ENCODE measurements at regions not wholly inside any gene's neighbourhood (a gene's known extent, or its start where the extent isn't known, plus 50 kb on each side); places are given as distances from the start of the nearest gene placed in this dataset.

DNA sequence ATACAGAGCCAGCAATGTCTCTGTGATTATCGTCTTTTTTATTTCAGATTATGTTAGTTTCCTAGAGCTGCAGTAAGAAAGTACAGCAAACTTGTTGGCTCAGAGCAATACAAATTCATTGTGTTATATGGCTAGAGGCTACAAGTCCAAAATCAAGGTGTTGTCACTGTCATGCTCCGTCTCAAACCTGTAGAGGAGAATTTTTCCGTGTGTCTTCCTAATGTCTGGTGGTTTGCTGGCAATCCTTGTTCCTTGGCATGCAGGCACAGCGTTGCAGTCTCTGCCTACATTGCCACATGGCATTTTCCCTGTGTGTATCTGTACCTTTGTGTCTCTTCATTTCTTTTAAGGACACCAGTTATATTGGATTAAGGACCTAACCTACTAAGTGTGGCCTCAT, 244.4 kb downstream of the LRRIQ3 start:
- DNase-seq = no peak

DNA sequence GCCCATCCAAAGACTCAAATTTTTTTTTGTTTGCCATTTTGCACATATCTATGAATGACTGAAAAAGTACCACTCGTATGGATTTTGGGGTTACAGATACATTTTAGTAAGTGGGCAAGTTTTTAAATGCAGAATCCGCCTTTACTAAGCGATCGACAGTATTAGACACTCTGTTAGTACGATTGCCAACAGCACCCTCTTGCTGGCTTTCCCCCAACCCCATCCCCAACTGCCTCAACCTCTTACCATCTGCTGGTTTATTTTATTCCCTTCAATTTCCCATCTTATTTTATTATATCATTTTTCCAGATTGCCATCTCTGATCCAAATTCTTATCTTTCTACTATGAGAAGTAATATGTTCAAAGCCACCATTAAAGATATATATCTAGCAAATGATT, 244.8 kb downstream of the LRRIQ3 start:
- no peak for DNase-seq

DNA sequence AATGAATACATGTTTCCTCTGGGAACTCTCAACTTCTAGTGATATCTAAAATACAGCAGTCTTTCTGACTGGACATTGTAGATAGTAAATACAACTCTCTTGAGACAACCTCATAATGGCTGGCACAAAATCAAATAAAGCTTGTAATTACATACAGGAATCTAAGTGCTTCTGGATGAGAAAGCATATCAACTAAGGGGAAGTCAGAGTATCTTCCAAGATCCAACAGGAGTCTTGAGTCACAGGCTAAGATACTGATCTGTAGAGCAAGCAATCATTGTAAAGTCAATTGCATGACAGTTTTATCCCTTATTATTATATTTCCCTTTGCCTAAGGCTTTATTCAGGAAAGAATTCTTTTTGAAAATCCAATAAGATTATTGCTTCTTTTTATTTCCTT, 249.9 kb downstream of the LRRIQ3 start:
- DNase-seq = no peak

DNA sequence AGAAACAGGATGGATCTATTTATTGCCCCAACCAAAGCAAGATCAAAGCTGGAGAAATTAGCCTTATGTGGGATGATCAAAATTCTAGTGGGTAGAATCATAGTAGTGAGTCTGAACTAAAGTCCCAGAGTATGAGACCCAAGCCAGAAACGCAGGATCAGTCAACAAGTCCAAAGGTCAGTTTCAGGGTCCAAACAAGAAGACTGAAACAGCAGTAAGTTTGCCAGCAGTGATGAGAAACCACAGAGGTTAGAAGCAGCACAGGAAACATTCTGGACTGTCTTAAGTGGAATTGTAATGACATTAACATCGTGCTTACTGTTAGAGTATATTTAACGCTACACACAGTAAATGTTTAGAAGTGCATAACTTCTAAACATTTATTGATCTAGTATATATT, 251.0 kb downstream of the LRRIQ3 start:
- DNase-seq = no peak

DNA sequence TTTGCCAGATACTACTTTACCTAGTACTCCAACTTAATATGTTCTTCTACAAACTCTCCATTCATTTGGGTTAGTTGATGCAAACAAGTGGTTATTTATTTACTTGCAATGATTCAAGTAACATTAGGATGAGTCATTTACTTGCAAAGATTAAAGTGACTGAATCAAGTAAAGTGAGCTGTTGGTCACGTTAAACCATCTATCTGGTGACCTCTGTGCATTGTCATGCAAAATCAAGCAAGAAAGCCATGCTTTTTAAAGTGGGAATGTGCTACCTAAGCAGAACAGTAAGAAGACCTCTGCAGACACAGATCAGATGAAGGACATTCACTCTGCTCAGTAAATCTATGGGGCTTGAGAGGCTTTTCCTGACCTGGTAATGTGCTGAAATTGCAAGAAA, 254.7 kb downstream of the LRRIQ3 start:
- no peak for DNase-seq

DNA sequence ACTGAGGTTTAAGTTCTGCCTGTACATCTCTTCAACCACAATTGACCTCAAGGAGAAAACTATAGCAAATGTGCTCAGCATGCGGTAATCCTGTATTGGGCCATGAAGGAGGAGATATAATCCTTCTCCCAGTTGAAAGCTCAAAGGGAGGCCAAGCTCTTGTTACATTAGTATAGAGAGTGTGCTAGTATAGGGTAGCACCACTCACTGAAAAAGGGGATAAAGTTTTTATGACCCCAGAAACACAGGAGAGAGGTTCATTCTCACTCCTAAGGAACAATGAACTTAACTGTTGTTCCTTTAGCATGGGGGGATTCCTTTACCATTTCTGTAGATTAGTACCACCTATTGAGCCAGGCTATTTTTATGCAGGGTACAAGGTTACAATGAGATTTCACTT, 267.7 kb downstream of the LRRIQ3 start:
- DNase-seq = no peak

DNA sequence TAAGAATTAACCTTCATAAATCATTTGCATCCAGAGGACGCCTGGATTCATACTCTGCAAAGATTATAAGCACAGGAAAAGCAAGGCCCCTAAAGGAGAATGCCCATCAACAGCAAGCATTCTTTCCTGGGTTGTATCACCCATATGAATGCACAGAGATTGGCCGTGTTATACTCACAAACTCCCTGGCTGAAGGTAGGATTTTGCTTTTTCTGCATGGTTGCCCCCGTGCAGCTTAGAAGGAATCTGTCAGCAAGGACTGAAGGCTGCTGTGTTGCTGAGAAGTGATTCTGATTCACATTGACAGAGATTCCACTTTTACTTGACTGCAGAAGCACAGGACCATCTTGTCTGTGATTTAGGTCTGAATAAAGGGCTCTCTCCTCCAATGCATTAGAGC, 283.0 kb downstream of the LRRIQ3 start:
- DNase-seq = no peak

DNA sequence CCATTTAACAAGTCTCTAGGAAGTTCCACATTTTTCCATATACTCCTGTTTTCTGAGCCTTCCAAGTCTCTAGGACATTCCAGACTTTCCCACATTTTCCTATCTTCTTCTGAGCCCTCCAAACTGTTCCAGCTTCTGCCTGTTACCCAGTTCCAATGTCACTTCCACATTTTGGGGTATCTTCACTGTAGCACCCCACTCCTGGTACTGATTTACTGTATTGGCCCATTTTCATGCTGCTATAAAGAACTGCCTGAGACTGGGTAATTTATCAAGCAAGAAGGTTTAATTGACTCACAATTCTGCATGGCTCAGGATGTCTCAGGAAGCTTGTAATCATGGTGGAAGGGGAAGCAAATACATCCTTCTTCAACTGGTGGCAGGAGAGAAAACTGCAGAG, 285.0 kb downstream of the LRRIQ3 start:
- DNase-seq = no peak

DNA sequence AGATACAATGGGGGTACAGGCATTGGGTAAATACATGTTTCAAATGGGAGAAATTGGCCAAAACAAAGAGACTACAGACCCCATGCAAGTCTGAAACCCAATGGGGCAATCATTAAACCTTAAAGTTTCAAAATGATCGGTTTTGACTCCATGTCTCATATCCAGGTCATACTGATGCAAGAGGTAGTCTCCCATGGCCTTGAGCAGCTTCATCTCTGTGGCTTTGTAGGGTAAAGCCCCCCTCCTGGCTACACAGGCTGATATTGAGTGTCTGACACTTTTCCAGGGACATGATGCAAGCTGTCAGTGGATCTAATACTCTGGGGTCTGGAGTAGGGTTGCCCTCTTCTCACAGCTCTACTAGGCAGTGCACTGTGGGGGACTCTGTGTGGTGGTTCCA, 286.1 kb downstream of the LRRIQ3 start:
- no peak for DNase-seq

DNA sequence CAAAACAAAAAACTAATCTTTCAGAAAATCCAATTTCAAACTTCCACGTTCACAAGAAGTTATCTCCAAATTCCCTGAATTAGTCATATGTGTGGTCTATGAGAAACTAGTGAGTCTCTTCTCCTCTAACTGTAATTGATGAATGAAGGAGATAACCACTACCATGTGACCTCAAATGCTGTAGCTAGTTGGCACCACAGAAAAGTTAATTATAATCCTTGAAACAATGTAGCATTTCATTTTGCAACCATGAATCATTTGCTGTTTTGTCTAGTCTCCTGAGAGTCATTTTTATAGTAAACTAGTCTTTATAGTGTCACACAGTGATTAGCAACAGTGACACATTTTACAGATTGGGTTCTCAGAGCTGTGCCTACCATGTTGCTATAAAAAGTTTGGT, 287.5 kb downstream of the LRRIQ3 start:
- DNase-seq = no peak

DNA sequence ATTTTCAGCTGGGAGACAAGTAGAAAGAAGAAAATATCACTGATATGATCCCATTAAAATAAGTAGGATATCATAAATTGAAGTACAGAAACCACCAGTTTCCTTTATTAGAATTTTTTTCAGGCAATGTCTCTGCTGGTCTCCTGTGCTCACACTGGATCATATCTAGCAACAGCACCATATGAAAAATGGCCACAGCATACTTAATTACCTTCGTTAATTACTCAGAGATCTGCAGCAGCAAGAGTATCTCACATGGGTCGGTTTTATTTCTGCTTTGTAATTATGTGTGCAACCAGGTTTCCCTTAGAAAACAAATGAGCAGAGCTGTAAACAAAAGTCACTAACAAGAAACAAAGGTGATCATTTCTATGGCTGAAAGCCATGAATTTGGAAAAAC, 287.9 kb downstream of the LRRIQ3 start:
- DNase-seq = no peak

DNA sequence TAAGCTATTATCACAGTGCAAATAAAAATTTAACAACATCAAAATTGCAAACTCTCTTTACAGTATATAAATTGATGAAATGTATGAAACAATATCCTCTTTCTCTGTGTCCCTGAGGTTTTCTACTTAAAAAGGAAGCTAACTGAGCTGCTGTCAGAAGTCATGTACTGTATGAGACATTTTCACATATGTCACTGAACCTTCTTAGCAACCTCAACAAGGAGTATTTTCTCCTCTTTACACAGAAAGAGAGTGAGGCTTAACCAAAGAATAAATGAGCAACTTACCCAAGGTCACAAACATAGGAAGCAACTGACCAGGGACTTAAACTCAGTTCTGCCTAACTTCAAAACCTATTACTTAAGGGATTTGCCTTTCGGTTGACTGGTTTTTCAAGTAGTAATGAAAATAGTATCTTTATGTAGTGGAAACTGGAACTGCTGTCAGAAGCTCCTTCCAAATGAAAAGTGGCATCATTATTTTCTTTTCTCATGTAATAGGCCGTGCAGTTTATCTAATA, 288.9 kb downstream of the LRRIQ3 start:
- DNase-seq = no peak

DNA sequence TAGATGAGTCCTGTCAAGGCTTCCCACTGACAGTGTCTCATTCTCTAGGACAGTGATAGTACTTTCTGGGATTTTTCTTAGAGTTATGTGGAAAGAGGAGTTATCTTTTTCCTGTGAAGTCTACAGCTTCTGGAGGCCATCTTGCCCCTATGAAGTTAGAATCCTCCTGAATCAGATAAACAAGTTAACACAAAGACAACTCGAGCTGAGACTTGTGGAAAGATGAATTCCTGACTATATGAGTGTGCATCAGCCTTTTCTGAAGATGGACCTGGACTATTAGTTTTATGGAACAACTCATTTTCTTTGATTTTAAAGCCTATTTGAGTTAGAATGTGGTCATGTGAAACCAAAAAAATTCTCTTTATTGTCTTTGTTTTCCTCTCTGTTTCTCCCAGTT, 290.9 kb downstream of the LRRIQ3 start:
- no peak for DNase-seq

DNA sequence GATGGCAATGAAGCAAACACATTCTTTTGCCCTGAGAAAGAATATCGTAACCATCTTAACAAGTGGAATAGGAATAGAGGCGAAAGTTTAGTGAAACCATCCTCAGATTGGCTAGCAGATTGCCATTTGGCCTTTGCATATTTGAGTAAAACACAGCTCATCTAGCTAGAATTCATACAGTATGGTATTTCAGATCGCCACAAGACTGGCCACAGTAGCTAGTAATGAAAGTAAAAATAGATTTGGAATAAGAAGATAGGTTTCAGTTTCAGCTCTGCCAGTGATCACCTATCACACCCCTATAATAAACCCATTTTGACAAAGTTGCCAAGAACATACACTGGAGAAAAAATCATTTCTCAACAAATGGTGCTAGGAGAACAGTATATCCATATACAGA, 294.9 kb downstream of the LRRIQ3 start:
- DNase-seq = no peak

DNA sequence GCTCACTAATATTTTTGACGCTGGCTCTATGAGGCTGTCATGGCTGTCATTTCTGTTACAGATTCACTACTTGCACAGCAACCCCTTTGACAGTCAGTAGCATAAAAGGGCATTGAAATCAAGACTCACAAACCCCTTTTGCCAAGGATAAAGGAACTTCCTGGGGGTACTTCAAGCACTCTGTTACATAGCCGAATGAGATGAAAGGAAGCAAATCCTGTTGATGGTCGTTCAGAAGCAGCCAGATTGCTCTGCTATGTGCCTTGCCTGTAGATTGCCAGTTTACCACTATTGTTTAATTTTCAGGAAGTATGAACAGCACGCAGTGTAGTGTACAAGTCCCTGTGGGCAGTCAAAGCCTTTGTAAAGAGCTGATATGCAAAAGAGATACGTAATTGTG, 296.2 kb downstream of the LRRIQ3 start:
- DNase-seq = no peak

DNA sequence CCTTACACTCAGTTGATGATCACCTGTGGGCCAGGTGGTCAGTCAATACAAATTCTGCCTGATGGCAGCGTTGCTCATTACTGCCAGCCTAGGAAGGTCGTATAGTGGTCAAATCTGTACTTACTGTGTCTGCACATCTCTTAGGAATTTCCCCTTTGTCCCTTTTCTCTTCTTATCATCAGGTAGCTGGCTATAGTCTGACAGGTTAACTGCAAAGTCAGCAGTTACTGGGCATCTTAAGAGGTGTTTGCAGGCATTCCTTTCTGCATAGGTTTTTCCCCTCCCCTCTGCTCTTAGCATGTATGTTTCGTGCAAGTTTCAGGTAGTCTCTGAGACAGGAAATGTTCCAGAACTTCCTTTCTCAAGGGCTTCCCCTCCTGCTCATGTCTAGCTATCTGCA, 298.7 kb downstream of the LRRIQ3 start:
- DNase-seq = no peak

DNA sequence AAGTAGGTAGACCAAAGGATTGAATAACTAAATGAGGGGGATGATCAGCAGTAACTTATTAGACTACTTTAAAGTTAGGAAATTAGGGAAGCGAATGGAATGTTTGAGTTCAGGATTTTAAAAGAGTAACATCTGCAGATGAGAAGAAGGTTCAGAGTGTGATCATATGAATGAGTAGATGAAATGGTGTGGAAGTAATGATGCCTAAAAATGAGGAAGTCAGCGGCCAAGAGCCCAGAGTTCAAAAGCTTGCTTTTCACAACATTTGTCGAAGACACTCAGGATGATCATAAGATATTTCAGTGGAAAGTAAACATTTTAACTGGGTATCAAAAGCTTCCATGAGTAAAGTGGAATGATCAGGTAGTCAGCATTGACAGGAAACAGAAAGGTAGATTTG, 299.4 kb downstream of the LRRIQ3 start:
- no peak for DNase-seq

DNA sequence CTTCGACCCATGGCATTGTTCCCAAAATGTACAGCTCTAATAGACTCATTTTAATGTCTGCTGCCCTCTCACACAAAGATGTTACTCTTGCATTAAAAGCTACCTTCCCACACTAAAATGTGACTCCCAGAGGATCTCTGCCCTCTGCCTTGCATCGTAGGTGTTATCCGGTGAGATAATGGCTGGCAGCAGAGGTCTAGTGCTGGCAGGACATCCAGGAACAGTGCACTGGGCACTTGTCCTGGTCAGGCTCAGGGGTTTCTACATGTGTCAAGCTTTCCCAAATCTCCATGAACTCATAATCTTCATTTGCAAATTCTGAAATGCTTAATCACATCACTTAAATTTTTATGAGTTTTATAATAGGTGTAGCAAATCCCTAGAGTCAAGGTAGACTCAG, 310.6 kb downstream of the LRRIQ3 start:
- no peak for DNase-seq

DNA sequence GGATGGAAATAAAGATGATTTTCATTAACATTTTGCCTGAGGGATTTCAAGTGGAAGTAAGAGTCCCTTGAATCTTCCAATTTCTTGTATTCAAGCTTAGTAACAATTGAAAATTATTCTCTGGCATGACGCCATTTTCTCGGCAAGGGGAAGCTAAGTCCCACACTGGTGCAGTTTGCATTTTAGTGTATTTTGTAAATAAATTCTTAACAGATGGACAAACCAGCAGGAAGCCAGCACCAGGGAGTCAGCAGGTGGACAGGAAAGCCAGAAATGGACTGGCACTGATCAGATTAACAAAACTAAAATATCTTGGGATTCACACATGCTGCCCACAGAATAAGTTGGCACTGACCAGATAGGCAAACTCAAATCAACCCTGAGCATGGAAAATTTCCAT, 311.3 kb downstream of the LRRIQ3 start:
- no peak for DNase-seq

DNA sequence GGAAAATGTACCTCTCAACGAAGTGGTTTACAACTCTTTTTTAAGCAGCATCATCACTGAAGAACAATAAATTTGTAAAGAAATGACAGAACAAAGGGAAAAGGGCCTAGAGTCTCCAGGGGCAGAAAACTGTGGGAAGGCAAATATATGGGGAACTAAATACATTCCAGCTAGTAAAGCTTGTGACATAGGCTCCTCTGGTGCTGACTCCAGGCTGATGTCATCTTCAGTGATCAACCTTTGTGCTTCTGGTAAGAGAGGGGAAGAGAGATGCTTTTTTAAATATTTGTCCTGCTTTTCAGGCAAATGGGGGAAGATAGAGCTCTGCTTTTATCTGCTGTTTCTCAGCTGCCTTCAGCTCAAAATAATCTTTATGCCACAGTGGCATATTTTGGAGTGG, 323.2 kb downstream of the LRRIQ3 start:
- DNase-seq = no peak

DNA sequence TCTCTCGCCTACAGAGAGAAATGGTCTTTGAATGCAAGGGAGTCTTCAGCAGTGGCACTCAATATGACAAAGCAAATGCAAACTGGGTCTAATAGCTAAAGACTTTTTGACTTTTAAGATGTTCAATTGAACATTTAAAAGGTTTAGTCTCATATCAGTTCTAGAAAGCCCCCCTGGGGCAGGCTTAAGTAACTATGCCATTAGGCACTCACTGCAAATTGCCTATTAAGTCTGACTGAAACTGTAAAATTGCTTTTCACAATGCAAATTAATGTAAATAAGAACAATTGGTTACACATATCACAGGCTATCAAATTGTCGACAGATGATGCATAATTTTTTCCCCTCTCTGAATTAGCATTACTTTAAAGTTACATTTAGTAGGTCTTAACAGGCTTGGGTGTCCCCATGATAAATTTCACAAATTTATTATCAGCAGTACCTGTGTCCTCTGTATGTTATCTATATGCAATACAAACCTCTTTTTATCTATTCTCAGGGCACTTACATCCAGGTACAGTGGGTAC, 329.1 kb downstream of the LRRIQ3 start:
- DNase-seq = no peak

DNA sequence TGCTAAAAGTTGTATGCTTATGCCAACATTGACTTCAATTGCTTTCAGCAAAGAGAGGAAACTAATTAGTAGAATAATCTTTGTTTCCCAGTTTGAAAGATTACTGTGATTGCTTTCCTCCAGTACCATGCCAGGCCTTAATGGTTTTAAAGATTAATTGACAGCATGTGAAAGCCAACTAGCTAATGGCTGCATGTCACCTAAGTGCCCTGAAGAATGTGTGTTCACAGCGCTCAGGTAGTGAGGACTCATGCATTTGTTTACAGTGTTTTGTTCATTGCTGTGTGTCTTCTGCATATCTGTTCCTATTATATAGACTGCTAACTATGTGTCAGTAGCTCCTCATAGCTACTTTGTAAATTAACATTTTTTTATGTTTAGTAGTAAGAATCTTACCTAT, 335.6 kb downstream of the LRRIQ3 start:
- DNase-seq = no peak

DNA sequence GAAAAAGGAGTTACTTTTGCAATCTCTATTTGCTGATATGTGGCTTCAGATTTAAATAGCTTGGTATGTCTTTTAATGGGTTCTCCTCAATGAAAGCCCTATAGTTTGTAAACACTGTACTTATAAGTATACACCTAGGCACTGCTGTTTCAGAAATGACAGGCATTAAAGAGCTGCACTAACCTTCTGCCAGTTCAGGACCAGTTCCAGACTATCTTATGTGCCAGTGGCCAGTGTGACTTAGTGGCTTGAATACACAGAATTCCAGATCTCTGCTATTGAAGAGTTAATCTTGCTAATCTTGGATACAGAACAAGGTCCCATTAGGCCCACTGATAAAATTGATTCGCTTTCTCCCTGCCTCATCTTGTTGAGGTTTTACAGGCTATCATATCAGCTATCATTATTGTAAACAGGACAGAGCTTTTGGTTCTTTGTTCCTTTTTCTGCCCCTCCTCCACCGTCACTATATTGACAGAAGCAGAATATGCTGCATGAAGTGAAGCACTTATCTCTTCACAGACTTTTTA, 337.5 kb downstream of the LRRIQ3 start:
- no peak for DNase-seq

DNA sequence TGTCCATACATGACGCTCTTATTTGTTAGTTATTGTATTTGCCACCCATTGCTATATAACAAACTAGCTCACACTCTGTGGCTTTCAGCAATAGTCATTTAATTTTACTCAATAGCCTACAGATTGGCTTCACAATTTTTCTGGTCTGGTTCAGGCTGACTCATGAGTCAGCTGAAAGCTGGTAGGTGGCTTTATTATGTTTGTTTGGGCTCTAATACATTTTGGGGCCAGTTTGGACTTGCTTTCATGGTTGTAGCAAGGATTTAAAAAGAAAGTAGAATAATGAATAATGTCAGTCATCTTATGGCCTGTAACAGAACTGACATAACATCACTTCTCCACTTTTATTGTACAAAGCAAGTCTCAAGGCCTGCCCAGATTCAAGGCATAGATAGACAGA, 338.7 kb downstream of the LRRIQ3 start:
- no peak for DNase-seq

DNA sequence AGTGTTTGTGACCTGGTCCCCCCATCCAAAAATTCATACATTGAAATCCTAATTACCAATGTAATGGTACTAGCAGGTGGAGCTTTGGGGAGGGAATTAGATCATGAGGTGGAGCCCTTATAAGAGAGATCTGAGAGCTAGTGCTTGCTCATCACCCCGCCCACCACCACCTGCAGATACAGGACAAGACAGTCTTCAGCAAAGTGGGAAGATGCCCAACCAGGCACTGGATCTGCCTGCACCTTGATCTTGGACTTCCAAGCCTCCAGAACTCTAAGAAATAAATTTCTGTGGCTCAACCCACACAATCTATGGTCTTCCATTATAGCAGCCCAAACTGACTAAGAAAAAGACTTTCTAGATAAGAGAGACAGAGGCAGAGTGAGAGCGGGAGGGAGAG, 343.4 kb downstream of the LRRIQ3 start:
- no peak for DNase-seq

DNA sequence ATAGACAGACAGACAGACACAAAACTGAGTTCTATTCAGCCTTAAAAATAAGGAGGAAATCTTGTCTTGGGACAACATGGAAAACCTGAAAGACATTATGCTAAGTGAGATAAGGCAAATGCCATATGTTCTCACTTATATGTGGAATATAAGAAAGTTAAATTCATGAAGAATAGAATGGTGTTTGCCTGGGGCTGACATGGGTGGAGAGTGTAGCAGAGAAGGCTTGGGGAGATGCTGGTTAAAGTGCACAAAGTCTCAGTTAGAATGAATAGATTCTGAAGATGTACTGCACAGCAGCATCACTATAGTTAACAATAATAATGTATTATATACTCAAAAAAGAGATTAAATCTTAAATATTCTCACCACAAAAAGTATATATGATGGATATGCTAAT, 355.5 kb downstream of the LRRIQ3 start:
- DNase-seq = no peak
